Panc1 (cell line): ENCODE measurements at regions not wholly inside any gene's neighbourhood (a gene's known extent, or its start where the extent isn't known, plus 50 kb on each side); places are given as distances from the start of the nearest gene placed in this dataset.

Experiments
- ATAC-seq: fragments of 200-7000 bp; cut with Tn5 transposase; 2 replicates; pipeline ENCODE4 v1.9.1; 2020; ENCODE audit warnings: mild to moderate bottlenecking, moderate library complexity
- BruUV-seq: library from RNA; stranded (reverse); fragments of 400-500 nt; replicated peaks from 2 replicates; lab custom pipeline; 2021; lab: Mats Ljungman, UMichigan
- CTCF ChIA-PET: fragments of 300-600 bp; sonication (Branson Sonifier 250); formaldehyde crosslinking; loops from one replicate; lab custom pipeline; 2022; ENCODE audit warnings: antibody characterized with exemption; lab: Charles Lee
- POLR2A ChIA-PET: fragments of 300-600 bp; sonication (Branson Sonifier 250); formaldehyde crosslinking; loops from one replicate; lab custom pipeline; 2022; ENCODE audit warnings: antibody characterized with exemption; lab: Charles Lee
- DNase-seq: peaks from one replicate; pipeline ENCODE4 v3.0.0-alpha.2; 2010; ENCODE audit warnings: low read depth, low spot score
- H3K27ac ChIP-seq: 2 replicates; pipeline ENCODE4 v1.5.1; 2011; ENCODE audit warnings: mild to moderate bottlenecking, low read length, inconsistent platforms
- H3K27me3 ChIP-seq: fragments of 200-500 bp; sonication (Bioruptor generic); 2 replicates; pipeline ENCODE4 v1.6.0; 2014; ENCODE audit warnings: low read length, inconsistent platforms; ENCODE audit not compliant: control insufficient read depth, insufficient read depth
- H3K36me3 ChIP-seq: fragments of 200-500 bp; sonication (Bioruptor generic); 2 replicates; pipeline ENCODE4 v1.5.1; 2014; ENCODE audit warnings: inconsistent platforms, mild to moderate bottlenecking, low read length, moderate library complexity; ENCODE audit not compliant: control insufficient read depth, insufficient read depth
- H3K4me1 ChIP-seq: 2 replicates; pipeline ENCODE4 v1.5.1; 2011; ENCODE audit warnings: inconsistent platforms, mild to moderate bottlenecking, low read length, moderate library complexity; ENCODE audit not compliant: control insufficient read depth, insufficient read depth
- H3K4me3 ChIP-seq, 2 experiments: 2 replicates each; pipeline ENCODE4 v1.5.1; 2011 to 2012; ENCODE audit warnings: low read depth in 2 of 2, low read length in 2 of 2, mild to moderate bottlenecking in 2 of 2, inconsistent platforms in 1 of 2, moderate library complexity in 1 of 2
- H3K9me3 ChIP-seq: fragments of 200-500 bp; sonication (Bioruptor generic); 2 replicates; pipeline ENCODE4 v1.5.1; 2014; ENCODE audit warnings: low read depth, mild to moderate bottlenecking, inconsistent platforms, low read length, moderate library complexity; ENCODE audit not compliant: control insufficient read depth, insufficient read depth
- POLR2AphosphoS5 ChIP-seq: IDR thresholded peaks from 2 replicates; pipeline ENCODE4 v1.6.1; 2012; ENCODE audit warnings: mild to moderate bottlenecking, low read depth, low read length, moderate library complexity
- SIN3A ChIP-seq: IDR thresholded peaks from 2 replicates; pipeline ENCODE4 v1.6.1; 2012; ENCODE audit warnings: low read depth, mild to moderate bottlenecking, low read length, moderate library complexity, borderline replicate concordance; ENCODE audit not compliant: insufficient read depth
- TCF7L2 ChIP-seq: IDR thresholded peaks from 2 replicates; pipeline ENCODE4 v1.6.1; 2011; ENCODE audit warnings: mild to moderate bottlenecking, low read depth, low read length, inconsistent platforms
- in situ Hi-C: cut with HindIII; loops from 2 replicates; pipeline ENCODE4 v1.10.0; 2016; ENCODE audit warnings: low sequenced_read_pairs, low pct_unique_long_range_greater_than_20kb
- intact Hi-C: fragments of 100-400 bp; cut with micrococcal nuclease; formaldehyde crosslinking; loops from one replicate; pipeline ENCODE4 v1.10.0; 2022; ENCODE audit not compliant: unreplicated experiment
- TF ChIP-seq, protein P1 (sequence below): fragments of 450-650 bp; IDR thresholded peaks from 2 replicates; pipeline ENCODE4 v1.5.1; 2017; ENCODE audit warnings: mild to moderate bottlenecking
- TF ChIP-seq, protein P2 (sequence below), 2 experiments: IDR thresholded peaks; 2 replicates each; pipeline ENCODE4 v1.6.1; 2011 to 2012; ENCODE audit warnings: low read depth in 2 of 2, control low read depth in 1 of 2, low read length in 1 of 2, mild to moderate bottlenecking in 1 of 2, moderate library complexity in 1 of 2; ENCODE audit not compliant: insufficient read depth in 1 of 2

DNA sequence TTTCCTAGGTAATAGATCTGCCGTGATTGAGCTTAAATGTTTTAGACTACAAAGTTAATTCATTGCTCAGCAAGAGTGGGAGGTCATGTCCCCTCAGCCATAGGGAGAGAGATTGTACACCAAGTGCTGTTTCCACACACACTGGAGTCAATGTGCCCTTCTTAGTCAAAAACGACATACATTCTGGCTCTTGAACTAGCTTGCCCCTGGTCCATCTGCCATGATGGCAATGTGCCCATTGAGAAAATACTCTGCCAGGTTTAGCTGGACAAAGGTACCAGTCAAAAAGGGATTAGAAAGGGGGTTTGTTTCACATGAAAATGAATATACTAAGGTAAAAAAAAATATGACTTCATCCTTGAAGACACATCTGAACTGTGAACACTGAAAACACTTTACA is 377.1 kb upstream of the ADGRL3 start:
- ATAC-seq, result no peak
- intact Hi-C loops (no loop called here), in situ Hi-C loops (no loop called here)
- no peak for DNase-seq
- Histone ChIP-seq H3K27ac (no peak overlapping the region), H3K4me3 (no peak overlapping the region), H3K4me1 (no peaks in the 10 kb centered on the region), H3K27me3 (no peaks in the 10 kb centered on the region), H3K9me3 (no peaks in the 10 kb centered on the region), H3K36me3 (no peaks in the 10 kb centered on the region)
- no peak for TF ChIP-seq SIN3A
- TF ChIP-seq TCF7L2, result no peak
- TF ChIP-seq, protein P1, sequence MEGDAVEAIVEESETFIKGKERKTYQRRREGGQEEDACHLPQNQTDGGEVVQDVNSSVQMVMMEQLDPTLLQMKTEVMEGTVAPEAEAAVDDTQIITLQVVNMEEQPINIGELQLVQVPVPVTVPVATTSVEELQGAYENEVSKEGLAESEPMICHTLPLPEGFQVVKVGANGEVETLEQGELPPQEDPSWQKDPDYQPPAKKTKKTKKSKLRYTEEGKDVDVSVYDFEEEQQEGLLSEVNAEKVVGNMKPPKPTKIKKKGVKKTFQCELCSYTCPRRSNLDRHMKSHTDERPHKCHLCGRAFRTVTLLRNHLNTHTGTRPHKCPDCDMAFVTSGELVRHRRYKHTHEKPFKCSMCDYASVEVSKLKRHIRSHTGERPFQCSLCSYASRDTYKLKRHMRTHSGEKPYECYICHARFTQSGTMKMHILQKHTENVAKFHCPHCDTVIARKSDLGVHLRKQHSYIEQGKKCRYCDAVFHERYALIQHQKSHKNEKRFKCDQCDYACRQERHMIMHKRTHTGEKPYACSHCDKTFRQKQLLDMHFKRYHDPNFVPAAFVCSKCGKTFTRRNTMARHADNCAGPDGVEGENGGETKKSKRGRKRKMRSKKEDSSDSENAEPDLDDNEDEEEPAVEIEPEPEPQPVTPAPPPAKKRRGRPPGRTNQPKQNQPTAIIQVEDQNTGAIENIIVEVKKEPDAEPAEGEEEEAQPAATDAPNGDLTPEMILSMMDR, result no peak
- TF ChIP-seq, protein P2, sequence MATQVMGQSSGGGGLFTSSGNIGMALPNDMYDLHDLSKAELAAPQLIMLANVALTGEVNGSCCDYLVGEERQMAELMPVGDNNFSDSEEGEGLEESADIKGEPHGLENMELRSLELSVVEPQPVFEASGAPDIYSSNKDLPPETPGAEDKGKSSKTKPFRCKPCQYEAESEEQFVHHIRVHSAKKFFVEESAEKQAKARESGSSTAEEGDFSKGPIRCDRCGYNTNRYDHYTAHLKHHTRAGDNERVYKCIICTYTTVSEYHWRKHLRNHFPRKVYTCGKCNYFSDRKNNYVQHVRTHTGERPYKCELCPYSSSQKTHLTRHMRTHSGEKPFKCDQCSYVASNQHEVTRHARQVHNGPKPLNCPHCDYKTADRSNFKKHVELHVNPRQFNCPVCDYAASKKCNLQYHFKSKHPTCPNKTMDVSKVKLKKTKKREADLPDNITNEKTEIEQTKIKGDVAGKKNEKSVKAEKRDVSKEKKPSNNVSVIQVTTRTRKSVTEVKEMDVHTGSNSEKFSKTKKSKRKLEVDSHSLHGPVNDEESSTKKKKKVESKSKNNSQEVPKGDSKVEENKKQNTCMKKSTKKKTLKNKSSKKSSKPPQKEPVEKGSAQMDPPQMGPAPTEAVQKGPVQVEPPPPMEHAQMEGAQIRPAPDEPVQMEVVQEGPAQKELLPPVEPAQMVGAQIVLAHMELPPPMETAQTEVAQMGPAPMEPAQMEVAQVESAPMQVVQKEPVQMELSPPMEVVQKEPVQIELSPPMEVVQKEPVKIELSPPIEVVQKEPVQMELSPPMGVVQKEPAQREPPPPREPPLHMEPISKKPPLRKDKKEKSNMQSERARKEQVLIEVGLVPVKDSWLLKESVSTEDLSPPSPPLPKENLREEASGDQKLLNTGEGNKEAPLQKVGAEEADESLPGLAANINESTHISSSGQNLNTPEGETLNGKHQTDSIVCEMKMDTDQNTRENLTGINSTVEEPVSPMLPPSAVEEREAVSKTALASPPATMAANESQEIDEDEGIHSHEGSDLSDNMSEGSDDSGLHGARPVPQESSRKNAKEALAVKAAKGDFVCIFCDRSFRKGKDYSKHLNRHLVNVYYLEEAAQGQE (IDR thresholded peaks at IDR 0.05; ENCODE audit: insufficient read depth in 1 of 2, low read depth in 2 of 2, low read length in 1 of 2), result no peak
- no peak for TF ChIP-seq POLR2AphosphoS5
- no TSS peak for BruUV-seq
- ChIA-PET POLR2A (no interaction called here), CTCF (no interaction called here)

DNA sequence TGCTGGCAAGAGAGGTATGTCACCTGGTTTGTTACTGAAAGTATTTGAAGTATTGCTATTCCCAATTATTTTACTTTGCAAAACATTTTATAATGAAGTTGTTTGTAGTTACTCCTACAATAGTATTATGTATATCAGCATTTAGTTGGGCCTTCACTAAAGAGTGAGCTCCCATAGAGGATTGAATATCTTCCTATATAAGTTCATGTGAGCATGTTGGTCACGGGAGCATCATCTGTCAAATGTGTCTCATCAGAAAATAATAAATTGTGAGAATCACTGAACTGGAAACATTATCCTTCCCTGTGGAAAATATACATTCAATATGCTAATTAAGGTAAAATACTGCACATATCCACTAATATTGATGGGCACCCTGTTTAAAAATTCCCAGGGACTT is 360.1 kb upstream of the ADGRL3 start:
- ATAC-seq, result no peak

More for the DNA sequence above, 360.1 kb upstream of the ADGRL3 start:
- ChIA-PET CTCF (no interaction called here), POLR2A (no interaction called here)
- in situ Hi-C loops, result no loop called here
- no peak for DNase-seq
- H3K27ac ChIP-seq, result no peak overlapping the region
- H3K9me3 ChIP-seq, result no peaks in the 10 kb centered on the region
- H3K4me1 ChIP-seq, result no peaks in the 10 kb centered on the region
- no peak overlapping the region for H3K4me3 ChIP-seq
- intact Hi-C loops, result no loop called here
- TF ChIP-seq POLR2AphosphoS5 (no peak), SIN3A (no peak), TCF7L2 (no peak)
- TF ChIP-seq, protein P1, result no peak
- TF ChIP-seq, protein P2 (IDR thresholded peaks at IDR 0.05; ENCODE audit: insufficient read depth in 1 of 2, low read depth in 2 of 2, low read length in 1 of 2), result no peak
- no peaks in the 10 kb centered on the region for H3K36me3 ChIP-seq
- no peaks in the 10 kb centered on the region for H3K27me3 ChIP-seq
- BruUV-seq, result no TSS peak
